ENCODE measurements at regions not wholly inside any gene's neighbourhood (a gene's known extent, or its start where the extent isn't known, plus 50 kb on each side); places are given as distances from the start of the nearest gene placed in this dataset.

DNA sequence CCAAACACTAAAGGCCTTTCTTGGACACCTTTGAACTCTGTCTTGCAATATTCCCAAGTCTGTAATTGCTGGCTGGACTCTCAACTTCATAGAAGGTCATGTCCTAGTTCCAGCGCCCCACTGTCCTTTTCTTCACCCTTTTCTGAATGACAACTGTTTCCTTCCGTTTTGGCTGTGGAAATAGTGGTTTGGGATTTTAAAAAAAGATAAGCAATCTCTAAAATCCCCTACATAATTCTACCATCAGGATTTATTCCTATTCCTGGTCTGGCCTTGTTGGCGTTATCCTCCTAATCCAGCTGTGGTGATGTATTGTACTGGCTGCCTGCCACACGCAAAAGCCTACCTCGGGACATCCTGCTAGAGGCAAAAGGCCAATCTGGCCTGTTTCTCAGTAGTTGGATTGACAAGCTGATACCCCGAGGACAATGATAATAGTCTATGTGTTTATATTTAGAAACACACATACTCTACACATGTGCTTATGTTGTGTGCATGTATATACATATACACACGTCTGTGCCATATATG, 440.3 kb upstream of the DPH6 start:
- intact Hi-C loops (cut with DNase I): no loop called here
- Histone ChIP-seq H3K4me3 (no peak overlapping the region), H3K27me3 (no peaks in the 10 kb centered on the region), H3K4me1 (no peaks in the 10 kb centered on the region), H3K36me3 (no peaks in the 10 kb centered on the region), H3K27ac (no peak overlapping the region), H3K9me3 (peaks cover 0 to 2% of the 10 kb centered on the region in 2 donors)
- TF ChIP-seq, protein P1, sequence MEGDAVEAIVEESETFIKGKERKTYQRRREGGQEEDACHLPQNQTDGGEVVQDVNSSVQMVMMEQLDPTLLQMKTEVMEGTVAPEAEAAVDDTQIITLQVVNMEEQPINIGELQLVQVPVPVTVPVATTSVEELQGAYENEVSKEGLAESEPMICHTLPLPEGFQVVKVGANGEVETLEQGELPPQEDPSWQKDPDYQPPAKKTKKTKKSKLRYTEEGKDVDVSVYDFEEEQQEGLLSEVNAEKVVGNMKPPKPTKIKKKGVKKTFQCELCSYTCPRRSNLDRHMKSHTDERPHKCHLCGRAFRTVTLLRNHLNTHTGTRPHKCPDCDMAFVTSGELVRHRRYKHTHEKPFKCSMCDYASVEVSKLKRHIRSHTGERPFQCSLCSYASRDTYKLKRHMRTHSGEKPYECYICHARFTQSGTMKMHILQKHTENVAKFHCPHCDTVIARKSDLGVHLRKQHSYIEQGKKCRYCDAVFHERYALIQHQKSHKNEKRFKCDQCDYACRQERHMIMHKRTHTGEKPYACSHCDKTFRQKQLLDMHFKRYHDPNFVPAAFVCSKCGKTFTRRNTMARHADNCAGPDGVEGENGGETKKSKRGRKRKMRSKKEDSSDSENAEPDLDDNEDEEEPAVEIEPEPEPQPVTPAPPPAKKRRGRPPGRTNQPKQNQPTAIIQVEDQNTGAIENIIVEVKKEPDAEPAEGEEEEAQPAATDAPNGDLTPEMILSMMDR (IDR thresholded peaks at IDR 0.05): no peak
- ATAC-seq: no peak
- DNase-seq: peak in 3 of 4 donors; percentile 10 to 43 (median 20)

DNA sequence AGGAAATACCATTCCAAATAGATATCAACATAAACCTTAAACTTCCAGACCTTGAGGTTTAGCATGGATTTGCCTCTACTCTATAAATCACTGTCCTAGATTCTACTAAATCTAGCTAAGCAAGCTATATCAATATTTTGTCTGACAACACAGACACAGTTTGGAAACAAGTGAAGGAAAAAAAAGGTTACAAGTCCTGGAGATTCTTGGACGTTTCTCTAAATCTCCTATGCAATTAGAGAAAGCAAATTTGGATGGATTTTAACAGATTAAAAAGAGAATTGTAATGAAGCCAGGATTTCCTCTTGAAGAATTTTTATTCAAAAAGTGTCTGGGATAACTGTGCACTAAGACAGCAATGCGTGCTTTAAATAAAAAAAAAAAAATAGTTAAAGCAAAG, 441.1 kb upstream of the DPH6 start:
- ATAC-seq (no peak), DNase-seq (no peak)
- H3K4me3 ChIP-seq: no peak overlapping the region
- no peaks in the 10 kb centered on the region for H3K4me1 ChIP-seq
- TF ChIP-seq, protein P1 (IDR thresholded peaks at IDR 0.05): no peak
- no peaks in the 10 kb centered on the region for H3K36me3 ChIP-seq
- H3K27ac ChIP-seq: no peak overlapping the region
- H3K9me3 ChIP-seq: no peaks in the 10 kb centered on the region
- no peaks in the 10 kb centered on the region for H3K27me3 ChIP-seq
- intact Hi-C loops (cut with DNase I): no loop called here

DNA sequence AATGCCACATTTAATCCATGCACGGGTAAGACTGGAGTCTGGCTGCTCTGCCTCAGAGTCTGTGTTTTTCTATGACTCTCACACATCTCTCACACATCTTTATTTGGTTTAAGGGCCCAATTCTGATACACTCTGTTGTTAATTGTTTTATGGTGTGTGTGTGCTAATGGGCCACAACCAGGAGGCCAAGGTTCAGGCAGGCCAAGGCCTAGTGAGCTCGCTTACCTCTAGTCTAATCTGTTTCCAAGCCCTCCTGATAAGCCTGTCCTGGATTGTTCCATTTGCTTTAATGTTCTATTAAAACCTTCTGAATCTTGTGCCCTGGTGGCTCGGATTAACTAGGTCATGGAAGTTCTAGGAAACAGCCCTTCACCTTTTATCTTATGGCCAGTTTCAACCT, 445.4 kb upstream of the DPH6 start:
- no peak for DNase-seq
- ATAC-seq: no peak
- Histone ChIP-seq H3K27me3 (no peaks in the 10 kb centered on the region), H3K9me3 (no peaks in the 10 kb centered on the region), H3K27ac (no peak overlapping the region), H3K4me3 (no peak overlapping the region), H3K4me1 (no peaks in the 10 kb centered on the region), H3K36me3 (no peaks in the 10 kb centered on the region)
- intact Hi-C loops (cut with DNase I): no loop called here
- TF ChIP-seq, protein P1 (IDR thresholded peaks at IDR 0.05): no peak

DNA sequence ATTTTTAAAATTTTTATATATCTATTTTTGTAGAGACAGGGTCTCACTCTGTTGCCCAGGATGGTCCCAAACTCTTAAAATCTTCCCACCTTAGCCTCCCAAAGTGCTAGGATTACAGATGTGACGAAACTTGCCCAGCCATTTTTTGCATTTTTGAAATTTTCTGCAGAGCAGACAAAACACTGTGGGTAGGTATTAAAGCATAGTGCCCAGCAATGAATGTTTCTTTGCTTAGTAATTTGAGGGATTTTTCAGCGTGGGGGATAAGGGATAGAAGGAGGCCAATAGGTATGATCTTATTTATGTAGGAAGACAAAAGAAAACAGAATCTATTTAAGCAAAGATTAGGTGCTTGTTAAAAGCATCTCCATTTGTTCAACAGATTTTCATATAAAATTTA, 446.8 kb upstream of the DPH6 start:
- intact Hi-C loops (cut with DNase I): no loop called here
- no peak for ATAC-seq
- no peak overlapping the region for H3K4me3 ChIP-seq

DNA sequence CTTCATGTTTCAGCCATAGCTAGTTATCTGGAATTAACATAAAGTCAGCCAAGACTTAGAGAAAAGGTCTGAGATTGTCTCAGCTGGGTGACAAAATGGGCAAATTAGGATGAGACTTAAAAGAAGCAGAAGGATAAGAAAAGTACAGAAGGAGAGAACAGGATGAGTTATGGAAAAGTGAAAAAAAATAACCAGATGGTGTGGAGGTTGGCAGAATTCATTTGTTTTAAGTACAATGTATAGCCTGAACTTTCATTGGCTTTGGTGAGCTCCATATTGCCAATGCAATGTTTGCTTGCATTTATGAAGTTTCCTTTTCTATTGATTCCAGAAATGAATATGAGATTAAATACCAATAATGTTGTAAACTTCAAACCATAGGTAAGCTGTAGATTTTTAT, 447.2 kb upstream of the DPH6 start:
- Histone ChIP-seq H3K9me3 (no peaks in the 10 kb centered on the region), H3K4me3 (no peak overlapping the region), H3K4me1 (no peaks in the 10 kb centered on the region), H3K36me3 (no peaks in the 10 kb centered on the region), H3K27ac (no peak overlapping the region), H3K27me3 (no peaks in the 10 kb centered on the region)
- DNase-seq (no peak), ATAC-seq (no peak)
- intact Hi-C loops (cut with DNase I): no loop called here
- TF ChIP-seq, protein P1 (IDR thresholded peaks at IDR 0.05): no peak

More for the DNA sequence above, 446.8 kb upstream of the DPH6 start:
- no peaks in the 10 kb centered on the region for H3K4me1 ChIP-seq
- TF ChIP-seq, protein P1 (IDR thresholded peaks at IDR 0.05): no peak
- H3K9me3 ChIP-seq: no peaks in the 10 kb centered on the region
- no peak for DNase-seq
- no peak overlapping the region for H3K27ac ChIP-seq
- no peaks in the 10 kb centered on the region for H3K27me3 ChIP-seq
- H3K36me3 ChIP-seq: no peaks in the 10 kb centered on the region
